GM18519 (cell line): ENCODE measurements at regions not wholly inside any gene's neighbourhood (a gene's known extent, or its start where the extent isn't known, plus 50 kb on each side); places are given as distances from the start of the nearest gene placed in this dataset.
"Not testable (repeated sequence)": the region's sequence is repeated elsewhere in the genome, so short reads cannot be mapped to it uniquely, and the experiment has no call there.

Experiments
- ATAC-seq: cut with Tn5 transposase; IDR thresholded peaks from one replicate; pipeline ENCODE4 v1.9.1; 2021; ENCODE audit warnings: mild to moderate bottlenecking, moderate library complexity; ENCODE audit not compliant: unreplicated experiment, low FRiP score

DNA sequence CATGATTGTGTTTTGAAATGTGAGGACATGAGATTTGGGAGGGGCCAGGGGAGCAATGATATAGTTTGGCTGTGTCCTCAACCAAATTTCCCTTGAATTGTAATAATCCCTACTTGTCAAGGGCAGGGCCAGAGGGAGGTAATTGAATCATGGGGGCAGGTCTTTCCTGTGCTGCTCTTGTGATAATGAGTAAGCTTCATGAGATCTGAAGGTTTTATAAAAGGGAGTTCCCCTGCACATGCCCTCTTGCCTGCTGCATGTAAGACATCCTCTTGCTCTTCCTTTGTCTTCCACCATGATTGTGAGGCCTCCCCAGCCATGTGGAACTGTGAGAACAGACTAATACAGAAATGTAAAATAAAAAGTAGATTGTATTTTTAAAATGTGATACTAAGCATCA lies 1294.9 kb downstream of the ADGRL3 start:
- no peak for ATAC-seq

DNA sequence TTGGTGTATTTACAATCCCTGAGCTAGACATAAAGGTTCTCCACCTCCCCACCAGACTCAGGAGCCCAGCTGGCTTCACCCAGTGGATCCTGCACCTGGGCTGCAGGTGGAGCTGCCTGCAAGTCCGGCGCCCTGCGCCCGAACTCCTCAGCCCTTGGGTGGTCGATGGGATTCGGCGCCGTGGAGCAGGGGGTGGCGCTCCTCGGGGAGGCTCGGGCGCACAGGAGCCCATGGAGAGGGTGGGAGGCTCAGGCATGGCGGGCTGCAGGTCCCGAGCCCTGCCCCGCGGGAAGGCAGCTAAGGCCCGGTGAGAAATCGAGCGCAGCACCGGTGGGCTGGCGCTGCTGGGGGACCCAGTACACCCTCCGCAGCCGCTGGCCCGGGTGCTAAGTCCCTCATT lies 1291.6 kb downstream of the ADGRL3 start:
- ATAC-seq, result not testable (repeated sequence)

DNA sequence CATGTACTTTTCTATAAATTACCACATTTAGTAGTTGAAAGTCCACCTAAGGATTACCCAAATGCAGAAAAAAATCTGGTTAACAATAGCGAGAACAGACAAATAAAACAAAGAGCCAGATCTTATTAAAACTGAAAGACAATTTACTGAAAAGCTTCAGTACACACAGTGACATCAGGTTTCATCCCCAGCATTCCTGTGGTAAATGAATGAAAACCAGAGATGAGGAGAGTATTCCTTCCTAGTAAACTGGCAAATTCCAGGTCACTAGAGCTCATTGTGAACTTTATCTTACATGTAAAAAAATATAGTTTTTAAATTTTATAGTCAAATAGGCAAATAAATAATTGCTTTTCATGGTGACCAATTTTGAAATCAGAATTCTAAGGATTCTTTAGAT lies 1290.5 kb downstream of the ADGRL3 start:
- no peak for ATAC-seq

DNA sequence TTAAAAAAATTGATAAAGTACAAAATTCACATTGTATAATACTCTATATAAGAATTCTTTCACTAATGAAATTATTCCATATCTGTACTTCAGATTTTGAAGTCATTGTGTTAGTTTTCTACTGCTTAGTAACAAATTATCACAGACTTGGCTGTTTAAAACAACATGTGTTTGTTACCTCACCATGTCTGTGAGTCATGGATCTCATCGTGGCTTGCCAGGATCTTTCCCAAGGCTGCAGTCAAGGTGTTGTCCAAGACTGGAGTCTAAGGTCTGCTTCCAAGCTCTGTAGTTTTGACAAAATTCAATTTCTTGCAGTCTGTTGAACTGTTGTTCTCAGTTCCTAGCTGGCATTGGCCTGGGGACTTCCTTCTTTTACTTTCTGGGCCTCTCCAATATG lies 1286.9 kb downstream of the ADGRL3 start:
- no peak for ATAC-seq

- ATAC-seq, result no peak
These were observed 1284.2 kb downstream of the ADGRL3 start for GRCh38 chr4:62484357-62484756.

- ATAC-seq, result no peak
These were observed 1282.2 kb downstream of the ADGRL3 start for GRCh38 chr4:62482355-62482754.

DNA sequence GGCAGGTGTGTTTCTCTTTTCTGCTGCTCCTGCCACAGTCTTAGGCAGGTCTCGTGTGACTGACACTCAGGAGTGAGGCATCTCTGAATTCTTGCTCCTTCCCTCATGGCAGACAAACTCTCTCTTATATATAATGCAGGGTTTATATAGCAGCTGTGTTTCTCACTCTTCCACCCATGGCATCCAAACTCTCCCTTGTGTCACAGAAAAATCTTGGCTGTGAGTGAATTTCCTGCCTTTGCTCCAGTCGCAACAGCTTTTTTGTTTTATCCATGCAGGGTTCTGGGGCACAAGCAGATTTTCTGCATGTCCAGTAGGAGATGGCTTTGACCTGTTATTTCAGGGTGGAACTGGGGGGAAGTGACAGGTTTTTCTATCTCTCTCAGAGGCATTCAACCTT lies 1275.5 kb downstream of the ADGRL3 start:
- ATAC-seq, result no peak

- ATAC-seq, result no peak
These were observed 1274.7 kb downstream of the ADGRL3 start for GRCh38 chr4:62474802-62475201.

GRCh38 chr4:62471021-62471420 lies 1270.9 kb downstream of the ADGRL3 start:
- no peak for ATAC-seq

GRCh38 chr4:62470421-62470983 lies 1270.4 kb downstream of the ADGRL3 start:
- no peak for ATAC-seq

DNA sequence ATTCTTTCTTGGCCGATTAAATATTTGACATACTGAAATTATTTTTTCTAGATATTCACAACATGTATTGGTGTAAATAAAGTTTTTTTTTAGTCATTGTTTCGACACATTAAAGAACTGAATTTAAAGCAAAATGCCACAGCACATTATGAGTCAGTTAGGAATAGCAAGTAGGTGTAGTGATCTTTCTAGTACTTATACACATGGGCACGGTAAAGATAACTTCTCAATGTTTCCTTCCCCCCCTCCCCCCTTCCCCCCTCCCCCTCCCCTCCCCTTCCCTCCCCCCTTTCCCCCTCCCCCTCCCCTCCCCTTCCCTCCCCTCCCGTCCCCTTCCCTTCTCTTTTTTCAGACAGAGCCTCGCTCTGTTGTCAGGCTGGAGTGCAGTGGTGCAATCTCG lies 1269.9 kb downstream of the ADGRL3 start:
- ATAC-seq, result no peak

DNA sequence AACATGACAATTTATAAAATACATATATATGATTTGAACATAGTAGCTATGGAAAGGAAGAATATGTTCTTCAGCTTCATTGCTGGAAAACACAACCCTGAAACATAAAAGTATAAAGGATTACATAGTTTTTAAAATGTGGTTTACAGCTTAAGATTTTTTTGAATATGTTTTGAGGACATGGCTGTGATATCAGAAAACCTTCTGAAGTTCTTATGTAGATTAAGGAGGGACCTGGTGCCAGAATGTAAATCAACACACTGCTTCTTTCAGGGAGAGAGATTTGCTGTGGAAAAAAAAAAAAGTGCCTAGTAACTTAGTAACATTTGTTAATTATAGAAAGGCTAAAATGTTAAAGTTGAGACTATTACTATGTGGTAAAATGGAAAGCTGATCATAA lies 1261.8 kb downstream of the ADGRL3 start:
- ATAC-seq, result no peak

DNA sequence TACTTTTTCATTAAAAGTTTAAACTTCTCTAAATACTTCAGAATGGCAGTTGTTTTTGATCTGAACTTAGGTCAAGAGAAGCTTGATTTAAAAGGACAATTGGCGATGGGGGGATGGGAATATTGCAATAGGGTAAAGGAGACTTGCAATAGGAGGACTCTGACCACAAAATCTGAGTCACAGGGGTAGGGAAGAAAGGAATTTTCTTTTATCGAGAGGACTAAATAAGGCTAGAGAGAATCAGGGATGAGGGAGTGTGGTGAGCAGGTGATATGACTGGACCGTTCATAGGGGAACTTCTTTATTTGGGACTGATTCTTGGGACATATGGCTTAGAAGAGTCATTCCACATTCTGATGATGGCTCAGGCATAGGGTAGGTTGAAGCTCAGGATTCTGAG lies 1260.2 kb downstream of the ADGRL3 start:
- no peak for ATAC-seq

DNA sequence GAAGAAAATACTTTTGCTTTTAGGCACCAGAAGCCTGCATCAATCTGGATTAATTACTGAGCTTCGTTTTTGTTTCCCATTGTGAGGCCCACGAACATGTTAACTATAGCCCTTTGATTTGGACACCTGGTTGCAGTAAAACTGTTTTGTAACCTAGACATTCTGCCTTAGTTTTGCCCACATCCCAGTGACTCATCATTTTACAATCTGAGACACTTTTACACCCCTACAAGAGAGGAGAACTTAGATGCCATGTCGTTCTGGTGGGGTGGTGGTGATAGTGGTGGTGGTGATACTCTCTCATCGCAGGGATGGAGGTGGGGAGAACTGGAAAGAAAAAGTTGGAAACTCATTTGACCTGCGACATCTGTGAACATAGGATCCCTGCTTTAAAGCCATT lies 1257.2 kb downstream of the ADGRL3 start:
- ATAC-seq, result no peak

DNA sequence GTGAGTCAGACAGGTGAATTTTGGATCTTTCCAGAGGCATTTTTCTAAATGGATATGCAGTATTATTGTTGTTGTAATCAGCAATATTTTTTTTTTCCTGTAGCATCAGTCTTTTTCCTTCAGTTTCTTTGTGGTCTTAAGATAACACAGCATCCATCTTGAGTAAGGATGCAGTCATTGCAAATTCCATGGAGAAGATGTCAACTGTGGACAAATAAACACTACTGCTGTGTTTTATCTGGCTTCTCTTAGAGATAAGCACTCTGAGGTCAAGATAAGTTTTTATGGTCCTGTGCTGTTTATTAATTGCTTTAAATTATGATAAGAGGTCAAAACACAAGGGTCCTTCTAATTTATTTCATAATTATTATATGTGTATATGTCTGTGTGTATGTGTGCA lies 1255.7 kb downstream of the ADGRL3 start:
- no peak for ATAC-seq

GRCh38 chr4:62454535-62454934 lies 1254.4 kb downstream of the ADGRL3 start:
- ATAC-seq, result no peak

GRCh38 chr4:62450740-62451139 lies 1250.6 kb downstream of the ADGRL3 start:
- no peak for ATAC-seq

DNA sequence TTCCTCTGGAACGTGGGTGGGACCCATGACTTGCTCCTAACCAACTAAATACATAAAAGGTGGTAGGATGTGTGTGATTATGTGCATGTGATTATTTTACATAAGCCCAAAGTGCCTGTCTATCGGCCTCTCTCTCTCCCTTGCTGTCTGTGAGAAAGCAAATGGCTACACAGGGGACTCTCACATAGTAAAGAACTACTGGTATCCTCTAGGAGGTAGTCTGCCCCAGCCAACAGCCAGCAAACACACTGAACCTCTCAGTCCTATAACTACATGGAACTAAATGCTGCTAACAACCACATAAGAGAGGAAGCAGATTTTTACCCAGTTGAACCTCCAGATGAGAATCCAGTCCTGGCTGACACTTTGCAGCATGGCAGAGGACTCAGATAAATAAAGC lies 1249.4 kb downstream of the ADGRL3 start:
- no peak for ATAC-seq

DNA sequence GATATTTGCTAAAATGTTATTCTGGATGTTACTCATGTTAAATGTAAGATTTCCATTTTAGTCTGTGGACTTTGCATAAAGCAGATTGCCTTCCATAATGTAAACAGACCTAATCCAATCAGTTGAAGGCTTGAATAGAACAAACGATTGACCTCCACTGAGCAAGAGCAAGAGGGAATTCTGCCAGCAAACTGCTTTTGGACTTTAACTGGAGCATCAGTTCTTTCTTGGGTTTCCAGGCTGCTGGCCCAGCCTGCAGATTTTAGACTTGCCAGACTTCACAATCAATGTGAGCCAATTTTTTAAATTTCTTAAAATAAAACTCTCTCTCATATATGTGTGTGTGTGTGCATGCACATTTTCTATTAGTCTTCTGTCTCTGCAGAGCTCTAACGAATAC lies 1248.8 kb downstream of the ADGRL3 start:
- no peak for ATAC-seq

DNA sequence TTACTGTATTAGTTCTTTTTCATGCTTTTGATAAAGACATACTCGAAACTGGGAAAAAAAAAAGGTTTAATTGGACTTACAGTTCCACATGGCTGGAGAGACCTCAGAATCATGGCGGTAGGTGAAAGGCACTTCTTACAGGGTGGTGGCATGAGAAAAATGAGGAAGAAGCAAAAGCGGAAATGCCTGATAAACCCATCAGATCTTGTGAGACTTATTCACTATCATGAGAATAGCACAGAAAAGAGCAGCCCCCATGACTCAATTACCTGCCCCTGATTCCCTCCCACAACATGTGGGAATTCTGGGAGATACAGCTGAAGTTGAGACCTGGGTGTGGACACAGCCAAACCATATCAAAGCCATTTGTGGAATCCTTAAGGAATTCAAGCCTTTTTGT lies 1238.9 kb downstream of the ADGRL3 start:
- no peak for ATAC-seq

DNA sequence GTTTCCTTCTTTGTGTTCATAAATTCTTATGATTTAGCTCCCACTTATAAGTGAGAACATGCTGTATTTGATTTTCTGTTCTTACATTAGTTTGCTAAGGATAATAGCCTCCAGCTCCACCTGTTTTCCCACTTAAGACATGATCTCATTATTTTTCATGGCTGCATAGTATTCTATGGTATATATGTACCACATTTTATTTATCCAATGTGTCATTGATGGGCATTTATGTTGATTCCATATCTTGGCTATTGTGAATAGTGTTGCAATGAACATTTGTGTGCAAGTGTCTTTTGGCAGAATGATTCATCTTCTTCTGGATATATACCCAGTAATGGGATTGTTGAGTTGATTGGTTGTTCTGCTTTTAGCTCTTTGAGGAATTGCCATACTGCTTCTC lies 1234.8 kb downstream of the ADGRL3 start:
- no peak for ATAC-seq

DNA sequence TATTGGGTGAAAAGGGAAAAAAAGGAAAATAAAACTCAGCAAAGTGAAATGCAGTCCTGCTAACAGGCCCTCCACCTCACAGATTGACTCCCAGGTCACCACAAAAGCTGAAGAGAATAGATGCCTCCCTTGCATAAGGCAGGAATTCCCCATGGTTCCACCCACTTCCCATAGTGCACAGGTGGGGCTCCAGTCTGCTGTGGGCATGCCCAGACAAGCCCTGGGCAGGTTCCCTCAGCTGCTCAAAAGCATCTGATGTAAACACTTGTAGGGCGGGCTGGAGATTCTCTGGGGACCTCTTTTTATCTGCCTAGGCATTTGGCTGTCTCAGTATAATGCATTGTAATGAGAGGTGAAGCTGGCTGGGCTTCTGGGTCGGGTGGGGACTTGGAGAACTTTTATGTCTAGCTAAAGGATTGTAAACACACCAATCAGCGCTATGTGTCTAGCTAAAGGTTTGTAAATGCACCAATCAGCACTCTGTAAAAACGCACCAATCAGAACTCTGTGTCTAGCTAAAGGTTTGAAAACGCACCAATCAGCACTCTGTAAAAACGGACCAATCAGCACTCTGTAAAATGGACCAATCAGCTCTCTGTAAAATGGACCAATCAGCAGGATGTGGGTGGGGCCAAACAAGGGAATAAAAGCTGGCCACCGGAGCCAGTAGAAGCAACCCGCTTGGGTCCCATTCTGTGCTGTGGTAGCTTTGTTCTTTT lies 1231.5 kb downstream of the ADGRL3 start:
- ATAC-seq, result not testable (repeated sequence)

DNA sequence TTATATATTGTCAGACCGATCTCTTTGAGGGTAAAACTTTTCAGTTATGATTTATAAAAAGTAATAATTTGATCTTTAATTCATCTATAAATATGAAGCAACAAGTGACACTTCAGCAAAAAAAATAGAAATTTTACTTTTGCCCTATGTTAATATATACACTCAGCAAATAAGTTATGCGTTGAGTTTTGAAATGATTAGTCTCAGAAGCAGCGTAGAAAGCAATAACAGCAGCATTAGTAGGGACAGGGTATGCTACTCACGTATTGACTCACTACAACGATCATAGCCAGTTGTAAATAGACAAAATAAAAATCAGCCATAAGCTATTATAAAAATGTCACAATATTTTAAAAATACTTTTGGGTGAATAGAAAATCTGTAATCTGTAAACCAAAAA lies 1229.2 kb downstream of the ADGRL3 start:
- no peak for ATAC-seq
